ENCODE measurements at regions not wholly inside any gene's neighbourhood (a gene's known extent, or its start where the extent isn't known, plus 50 kb on each side); places are given as distances from the start of the nearest gene placed in this dataset.

DNA sequence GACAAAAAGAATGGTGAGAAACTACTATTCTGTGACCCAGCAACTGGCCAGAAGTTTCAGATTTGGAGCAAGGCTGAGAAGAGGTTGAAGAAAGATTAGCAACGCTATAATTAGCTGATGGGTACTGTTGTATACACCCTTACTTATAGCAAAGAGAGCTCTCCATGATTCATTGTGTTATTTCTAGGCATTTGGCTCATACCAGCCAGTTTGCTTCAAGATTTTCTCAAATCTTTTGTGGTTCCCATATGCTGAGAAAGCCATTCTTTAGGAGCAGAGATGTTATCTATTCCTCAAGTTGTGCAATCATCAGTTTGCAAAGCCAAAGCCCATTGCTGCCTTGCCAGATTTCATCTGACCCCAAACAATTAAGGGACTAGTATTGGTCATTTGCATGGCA, 179.4 kb downstream of the ETS1 start:
- no peak for ATAC-seq

GRCh38 chr11:128405714-128406662, 181.4 kb downstream of the ETS1 start:
- no peak for ATAC-seq

- ATAC-seq, result no peak
Measured at GRCh38 chr11:128405112-128405511, 182.2 kb downstream of the ETS1 start.

- no peak for ATAC-seq
Measured at GRCh38 chr11:128404437-128404836, 182.9 kb downstream of the ETS1 start.

GRCh38 chr11:128400382-128401203, 186.8 kb downstream of the ETS1 start:
- ATAC-seq, result no peak

- ATAC-seq, result peak; percentile 61 to 70
Measured at GRCh38 chr11:128399251-128400121, 187.9 kb downstream of the ETS1 start.

DNA sequence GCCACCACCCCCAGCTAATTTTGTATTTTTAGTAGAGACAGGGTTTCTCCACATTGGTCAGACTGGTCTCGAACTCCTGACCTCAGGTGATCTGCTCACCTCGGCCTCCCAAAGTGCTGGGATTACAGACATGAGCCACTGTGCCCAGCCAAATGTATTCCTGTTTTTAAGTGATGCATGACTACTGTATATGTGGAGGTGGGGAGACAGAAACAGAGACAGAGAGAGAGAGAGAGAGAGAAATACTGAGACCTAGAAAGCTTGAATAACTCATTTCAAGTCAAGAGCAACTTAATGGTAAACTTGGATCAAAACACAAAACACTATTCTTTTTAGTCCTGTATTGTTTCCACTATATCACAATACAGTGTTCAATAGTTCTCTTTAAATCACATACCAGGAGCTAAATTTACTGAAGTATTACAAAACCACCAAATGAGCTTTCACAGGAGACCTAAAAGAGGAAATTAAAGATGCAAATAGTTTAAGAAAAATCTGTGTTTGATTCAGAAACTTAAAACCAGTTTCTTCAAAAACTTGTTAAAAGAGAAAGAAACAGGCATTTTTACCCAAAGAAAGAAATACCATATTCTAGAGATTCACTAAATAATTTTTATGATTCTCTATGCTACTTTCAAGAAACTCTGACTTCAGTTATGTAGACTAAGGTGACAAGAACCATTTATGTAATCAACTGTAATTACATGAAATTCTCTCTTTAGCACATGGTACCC, 188.7 kb downstream of the ETS1 start:
- no peak for ATAC-seq

DNA sequence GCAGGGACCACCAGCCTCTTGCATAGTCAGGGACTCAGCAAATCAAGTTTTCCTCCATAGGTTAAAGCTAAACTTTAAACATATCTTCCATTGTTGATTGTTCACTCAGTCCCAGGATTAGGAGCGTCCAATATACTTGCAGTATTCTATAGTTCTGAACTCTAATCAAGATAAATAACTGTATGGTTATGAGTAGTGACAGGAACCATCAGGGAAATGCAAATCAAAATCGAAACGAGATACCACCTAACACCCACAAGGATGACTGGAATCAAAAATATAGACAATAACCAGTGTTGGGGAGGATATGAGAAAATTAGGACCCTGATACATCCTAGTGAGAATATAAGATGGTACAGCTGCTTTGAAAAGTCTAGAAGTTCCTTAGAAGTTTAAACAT, 190.0 kb downstream of the ETS1 start:
- ATAC-seq, result peak in 1 of 2 donors; percentile 30

DNA sequence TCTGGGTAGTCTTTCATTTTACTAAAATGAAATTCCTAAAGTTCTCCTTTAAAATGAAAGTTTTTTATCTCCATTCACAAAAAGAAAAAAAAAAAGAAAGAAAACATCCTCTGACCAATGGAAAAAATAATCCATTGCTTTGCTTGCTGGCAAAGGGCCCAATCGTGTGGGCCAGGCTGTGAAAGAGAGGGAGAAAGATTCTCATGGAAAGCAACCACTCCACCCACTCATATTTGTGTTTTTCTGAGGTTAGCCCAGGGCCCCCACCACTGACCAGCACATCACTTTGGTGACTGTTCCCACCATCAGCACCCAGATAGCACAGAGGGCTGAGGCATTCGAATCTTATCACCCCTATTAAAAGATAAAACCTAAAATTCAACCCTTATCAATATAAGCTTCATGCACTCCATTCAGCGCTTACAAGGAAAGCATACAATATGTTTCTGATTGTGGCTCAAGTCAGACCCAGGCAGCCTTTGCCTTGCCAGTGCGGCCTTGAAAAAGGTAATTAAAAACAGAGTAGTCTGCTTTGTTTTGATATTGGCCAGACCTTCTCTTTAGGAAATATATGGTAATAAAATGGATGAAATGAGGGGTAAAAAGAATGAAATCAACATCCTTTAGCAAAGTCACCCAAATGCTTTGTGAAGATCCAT, 192.8 kb downstream of the ETS1 start:
- ATAC-seq, result no peak

DNA sequence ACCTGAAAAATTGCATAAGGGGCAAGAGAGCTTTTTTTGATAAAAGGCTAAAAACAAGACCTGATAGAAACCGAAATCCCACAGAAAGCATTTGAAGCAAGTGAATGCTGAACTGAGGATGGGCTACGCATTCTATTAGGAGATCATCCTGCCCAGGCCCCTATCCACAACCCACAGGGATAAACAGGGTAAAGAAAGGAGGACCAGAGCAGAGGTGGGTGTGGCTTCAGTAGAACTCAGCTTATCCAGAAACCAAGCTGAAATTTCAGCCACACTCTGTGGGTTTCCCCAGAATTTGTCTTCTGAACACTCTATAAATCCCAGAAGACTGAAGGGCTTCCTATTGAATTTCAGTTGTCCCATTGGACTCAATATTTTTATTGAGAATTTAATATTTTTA, 195.1 kb downstream of the ETS1 start:
- ATAC-seq, result no peak

- ATAC-seq, result no peak
Measured at GRCh38 chr11:128391811-128392210, 195.5 kb downstream of the ETS1 start.

GRCh38 chr11:128390246-128390645, 197.1 kb downstream of the ETS1 start:
- ATAC-seq, result no peak

DNA sequence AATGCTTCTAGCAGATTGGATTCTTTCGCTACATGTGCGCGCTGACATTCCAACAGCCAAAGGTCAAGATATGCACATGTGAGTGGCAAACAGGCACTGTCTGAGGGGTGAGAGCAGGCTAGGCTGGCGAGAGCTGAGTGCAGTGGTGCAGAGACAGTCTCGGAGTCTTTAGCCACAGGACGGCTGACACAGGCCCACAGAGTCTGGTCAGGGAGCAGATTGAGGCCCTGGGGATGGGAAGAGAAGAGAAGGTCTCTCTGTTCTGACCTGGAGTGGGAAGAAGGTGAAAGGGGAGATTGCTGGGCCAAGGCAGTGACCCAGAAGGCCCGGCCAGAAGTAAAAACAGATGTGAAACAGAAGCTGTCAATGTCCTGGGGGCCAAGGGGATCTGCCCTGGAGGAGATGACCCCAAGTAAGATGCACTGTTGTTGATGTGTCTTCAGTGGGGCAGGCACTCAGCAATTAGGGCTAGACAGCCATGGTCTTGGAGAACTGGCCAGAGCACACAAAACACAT, 197.8 kb downstream of the ETS1 start:
- no peak for ATAC-seq

DNA sequence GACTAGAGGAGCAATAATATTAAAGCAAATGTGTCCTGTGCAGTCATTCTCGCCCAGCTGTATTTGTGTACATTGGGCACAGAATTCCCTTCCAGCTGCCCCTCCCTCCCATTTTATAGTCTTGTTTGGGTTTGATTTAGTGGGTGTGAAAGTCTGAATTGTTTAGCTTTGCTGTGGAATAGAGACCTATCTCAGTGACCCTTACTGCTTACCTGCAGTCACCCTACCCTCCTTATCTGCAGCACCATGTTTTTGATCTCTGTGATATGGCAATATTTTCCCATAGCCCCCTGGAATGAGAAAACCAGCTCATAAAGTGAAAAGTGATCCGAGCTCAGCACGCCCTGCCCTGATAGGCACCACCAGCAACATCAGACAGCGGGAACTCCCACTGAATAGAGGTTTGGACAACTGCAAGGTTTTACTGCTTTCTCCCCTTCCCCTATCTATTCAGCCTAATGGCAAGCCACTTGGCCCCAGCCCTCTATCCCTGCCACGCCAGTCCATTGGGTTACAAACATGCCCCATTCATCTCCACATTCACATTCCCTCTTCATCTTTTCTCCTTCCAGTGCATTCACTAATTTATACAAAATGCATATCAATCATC, 199.0 kb downstream of the ETS1 start:
- no peak for ATAC-seq

- ATAC-seq, result peak; percentile 98 to 99
Measured at GRCh38 chr11:128379587-128380580, 207.5 kb downstream of the ETS1 start.

DNA sequence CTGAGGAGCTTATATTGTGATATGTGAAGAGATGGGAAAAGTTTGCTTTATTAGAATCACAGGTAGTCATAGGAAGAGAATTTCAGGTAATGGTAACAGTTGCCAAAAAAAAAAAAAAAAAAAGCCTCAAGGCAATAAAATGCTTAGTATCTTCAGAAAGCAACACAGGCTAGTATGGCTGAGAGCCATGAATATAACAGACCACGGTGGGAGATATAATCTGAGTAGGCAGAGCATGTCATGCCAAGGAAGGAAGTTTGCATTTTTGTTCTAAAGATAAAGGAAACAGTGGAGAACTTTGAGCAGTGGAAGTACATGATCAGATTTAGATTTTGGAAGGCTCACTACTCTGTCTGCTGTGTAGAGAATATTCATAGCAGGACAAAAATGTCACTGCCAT, 211.4 kb downstream of the ETS1 start:
- no peak for ATAC-seq

DNA sequence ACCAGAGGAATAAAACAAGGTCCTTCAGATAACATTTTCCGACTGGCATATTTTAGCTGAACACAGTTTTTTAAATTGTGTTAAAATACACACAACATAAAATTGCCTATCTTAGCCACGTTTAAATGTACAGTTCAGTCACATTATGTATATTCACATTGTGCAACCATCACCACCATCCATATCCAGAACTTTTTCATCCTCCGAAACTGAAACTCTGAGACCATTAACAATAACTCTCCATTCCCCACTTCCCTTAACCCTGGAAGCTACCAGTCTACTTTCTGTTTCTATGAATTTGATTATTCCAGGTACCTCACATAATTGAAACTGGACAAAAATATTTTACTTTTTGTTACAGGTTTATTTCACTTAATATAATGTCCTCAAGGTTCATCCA, 213.3 kb downstream of the ETS1 start:
- no peak for ATAC-seq

DNA sequence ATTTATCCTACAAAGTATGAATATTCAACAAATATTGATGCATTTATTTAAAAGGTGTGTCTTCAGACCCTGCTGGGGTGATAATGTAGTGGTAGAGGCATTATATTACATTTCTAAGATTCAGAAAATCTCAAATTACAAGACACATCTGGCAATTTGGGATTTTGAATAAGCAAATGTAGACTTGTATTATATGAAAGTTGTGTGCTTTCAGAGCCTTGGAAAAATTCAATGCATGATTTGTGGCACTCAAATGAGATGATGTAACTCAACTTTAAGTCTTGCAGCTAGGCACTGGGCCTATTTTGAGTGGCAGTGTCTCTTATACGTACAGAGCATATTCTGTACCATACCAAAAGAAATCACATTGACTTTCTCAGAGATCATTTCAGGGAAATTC, 214.4 kb downstream of the ETS1 start:
- no peak for ATAC-seq

- peak; percentile 55 to 74 for ATAC-seq
Measured at GRCh38 chr11:128367573-128367972, 219.8 kb downstream of the ETS1 start.
